NCI-H345 (cell line): ENCODE measurements at regions not wholly inside any gene's neighbourhood (a gene's known extent, or its start where the extent isn't known, plus 50 kb on each side); places are given as distances from the start of the nearest gene placed in this dataset.

Source experiments
- DNase-seq: peaks from one replicate; lab custom pipeline; 2025; lab: John Stamatoyannopoulos, UW

GRCh38 chr10:79012567-79012966 lies 56.2 kb upstream of the ZMIZ1 start:
- no peak for DNase-seq

- DNase-seq: no peak
These were observed 55.3 kb upstream of the ZMIZ1 start for GRCh38 chr10:79013406-79013987.

- no peak for DNase-seq
These were observed 54.0 kb upstream of the ZMIZ1 start for GRCh38 chr10:79014796-79015195.

- no peak for DNase-seq
These were observed 50.8 kb upstream of the ZMIZ1 start for GRCh38 chr10:79017882-79018520.

- DNase-seq: no peak
These were observed 50.2 kb upstream of the ZMIZ1 start for GRCh38 chr10:79018521-79019011.
